Stimulated activated CD8-positive, alpha-beta memory T cell treated with anti-CD3 and anti-CD28 coated beads, Interleukin-4, amount 100 ng/mL, for 1 hour (primary cell): ENCODE measurements at regions not wholly inside any gene's neighbourhood (a gene's known extent, or its start where the extent isn't known, plus 50 kb on each side); places are given as distances from the start of the nearest gene placed in this dataset.
"Not testable (repeated sequence)": the region's sequence is repeated elsewhere in the genome, so short reads cannot be mapped to it uniquely, and the experiment has no call there.

Experiments used
- DNase-seq, 2 donors: peaks; one replicate each; pipeline ENCODE4 v3.0.0-alpha.2; 2020; ENCODE audit warnings: low read depth in 2 of 2, low spot score in 1 of 2

- no peak for DNase-seq
Measured at GRCh38 chr4:177178246-177178645, 131.4 kb upstream of the NEIL3 start.

- no peak for DNase-seq
Measured at GRCh38 chr4:177182166-177182565, 127.5 kb upstream of the NEIL3 start.

GRCh38 chr4:177182728-177183127, 126.9 kb upstream of the NEIL3 start:
- no peak for DNase-seq

- no peak for DNase-seq
Measured at GRCh38 chr4:177185151-177185550, 124.5 kb upstream of the NEIL3 start.

GRCh38 chr4:177185579-177185978, 124.1 kb upstream of the NEIL3 start:
- DNase-seq = no peak

GRCh38 chr4:177187371-177187770, 122.3 kb upstream of the NEIL3 start:
- no peak for DNase-seq

GRCh38 chr4:177190995-177191580, 118.6 kb upstream of the NEIL3 start:
- DNase-seq = no peak

GRCh38 chr4:177191586-177191985, 118.1 kb upstream of the NEIL3 start:
- DNase-seq = no peak

- DNase-seq = no peak
Measured at GRCh38 chr4:177191991-177192390, 117.7 kb upstream of the NEIL3 start.

- DNase-seq = not testable (repeated sequence)
Measured at GRCh38 chr4:177193024-177193715, 116.5 kb upstream of the NEIL3 start.

- DNase-seq = no peak
Measured at GRCh38 chr4:177194906-177195305, 114.8 kb upstream of the NEIL3 start.

GRCh38 chr4:177196615-177197014, 113.1 kb upstream of the NEIL3 start:
- DNase-seq = no peak

GRCh38 chr4:177201614-177202013, 108.1 kb upstream of the NEIL3 start:
- no peak for DNase-seq

- no peak for DNase-seq
Measured at GRCh38 chr4:177204126-177204525, 105.5 kb upstream of the NEIL3 start.

- no peak for DNase-seq
Measured at GRCh38 chr4:177214935-177215334, 94.7 kb upstream of the NEIL3 start.

- DNase-seq = no peak
Measured at GRCh38 chr4:177220376-177220775, 89.3 kb upstream of the NEIL3 start.

GRCh38 chr4:177222781-177223180, 86.9 kb upstream of the NEIL3 start:
- no peak for DNase-seq

GRCh38 chr4:177225605-177226004, 84.1 kb upstream of the NEIL3 start:
- DNase-seq = no peak

- no peak for DNase-seq
Measured at GRCh38 chr4:177227636-177228035, 82.0 kb upstream of the NEIL3 start.

GRCh38 chr4:177228599-177228998, 81.1 kb upstream of the NEIL3 start:
- DNase-seq = no peak

- DNase-seq = no peak
Measured at GRCh38 chr4:177229331-177229730, 80.3 kb upstream of the NEIL3 start.

GRCh38 chr4:177232473-177232872, 77.2 kb upstream of the NEIL3 start:
- DNase-seq = no peak

GRCh38 chr4:177235026-177235425, 74.6 kb upstream of the NEIL3 start:
- DNase-seq = no peak
